IMR-90 (cell line): ENCODE measurements at regions not wholly inside any gene's neighbourhood (a gene's known extent, or its start where the extent isn't known, plus 50 kb on each side); places are given as distances from the start of the nearest gene placed in this dataset.

Experiments
- ATAC-seq: fragments of 200-7000 bp; cut with Tn5 transposase; 2 replicates; pipeline ENCODE4 v1.9.1; 2020; ENCODE audit warnings: low read depth, mild to moderate bottlenecking, moderate library complexity
- BruUV-seq: library from RNA; stranded (reverse); fragments of 400-500 nt; replicated peaks from 2 replicates; lab custom pipeline; 2021; lab: Mats Ljungman, UMichigan
- CTCF ChIA-PET: fragments of 300-600 bp; formaldehyde crosslinking; extraction: SDS; loops from one replicate; lab custom pipeline; 2021; ENCODE audit warnings: antibody characterized with exemption; lab: Yijun Ruan, JAX
- POLR2A ChIA-PET: fragments of 300-600 bp; sonication (Branson Sonifier 250); formaldehyde crosslinking; loops from one replicate; lab custom pipeline; 2022; ENCODE audit warnings: antibody characterized with exemption; ENCODE audit not compliant: unreplicated experiment; lab: Charles Lee
- DNase-seq: peaks from one replicate; pipeline ENCODE4 v3.0.0; 2013
- H2AFZ ChIP-seq: replicated peaks from 2 replicates; pipeline ENCODE3; 2013; ENCODE audit warnings: low read length, mild to moderate bottlenecking; ENCODE audit not compliant: poor library complexity
- H2AK5ac ChIP-seq: 2 replicates; pipeline ENCODE4 v1.6.1; 2013; ENCODE audit warnings: low read depth, low read length, inconsistent platforms
- H2AK9ac ChIP-seq: replicated peaks from 2 replicates; pipeline ENCODE3; 2013; ENCODE audit warnings: mild to moderate bottlenecking, low read depth, low read length, moderate library complexity; ENCODE audit not compliant: poor library complexity
- H2BK120ac ChIP-seq: 2 replicates; pipeline ENCODE4 v1.6.1; 2013; ENCODE audit warnings: low read depth, low read length, inconsistent platforms
- H2BK15ac ChIP-seq: 3 replicates; pipeline ENCODE4 v1.6.1; 2013; ENCODE audit warnings: low read depth, low read length, inconsistent platforms
- H2BK20ac ChIP-seq: 2 replicates; pipeline ENCODE4 v1.6.1; 2013; ENCODE audit warnings: low read depth, mild to moderate bottlenecking, inconsistent platforms, low read length, moderate library complexity
- H2BK5ac ChIP-seq: 2 replicates; pipeline ENCODE4 v1.6.1; 2013; ENCODE audit warnings: mild to moderate bottlenecking, low read depth, low read length, inconsistent platforms; ENCODE audit not compliant: poor library complexity, severe bottlenecking
- H3K14ac ChIP-seq: replicated peaks from 2 replicates; pipeline ENCODE4 v1.6.1; 2013; ENCODE audit warnings: low read depth, low read length, inconsistent platforms
- H3K18ac ChIP-seq: 2 replicates; pipeline ENCODE4 v1.6.1; 2013; ENCODE audit warnings: low read depth, low read length, control low read depth
- H3K23ac ChIP-seq: 2 replicates; pipeline ENCODE4 v1.6.1; 2013; ENCODE audit warnings: low read depth, low read length, inconsistent platforms
- H3K27ac ChIP-seq: 2 replicates; pipeline ENCODE4 v1.5.1; 2013; ENCODE audit warnings: mild to moderate bottlenecking, control low read depth, low read length; ENCODE audit not compliant: insufficient read depth
- H3K27me3 ChIP-seq: 2 replicates; pipeline ENCODE4 v1.6.1; 2013; ENCODE audit warnings: low read length; ENCODE audit not compliant: control insufficient read depth, insufficient read depth
- H3K36me3 ChIP-seq: 2 replicates; pipeline ENCODE4 v1.6.1; 2013; ENCODE audit warnings: low read length, mixed read lengths; ENCODE audit not compliant: control insufficient read depth, insufficient read depth
- H3K4ac ChIP-seq: 2 replicates; pipeline ENCODE4 v1.6.1; 2013; ENCODE audit warnings: low read depth, low read length, inconsistent platforms
- H3K4me1 ChIP-seq: 2 replicates; pipeline ENCODE4 v1.6.1; 2013; ENCODE audit warnings: low read length, mixed read lengths; ENCODE audit not compliant: control insufficient read depth, insufficient read depth
- H3K4me2 ChIP-seq: 2 replicates; pipeline ENCODE4 v1.6.1; 2013; ENCODE audit warnings: low read depth, mild to moderate bottlenecking, control low read depth, low read length, moderate library complexity
- H3K4me3 ChIP-seq: 2 replicates; pipeline ENCODE4 v1.5.1; 2013; ENCODE audit warnings: low read depth, mild to moderate bottlenecking, control low read depth, low read length, moderate library complexity; ENCODE audit not compliant: insufficient read depth
- H3K56ac ChIP-seq: 2 replicates; pipeline ENCODE4 v1.6.1; 2013; ENCODE audit warnings: low read length, inconsistent platforms; ENCODE audit not compliant: insufficient read depth; ENCODE audit errors: extremely low read depth
- H3K79me1 ChIP-seq, 2 experiments: 2 replicates each; pipeline ENCODE4 v1.6.1; 2013; ENCODE audit warnings: low read length in 2 of 2, inconsistent platforms in 1 of 2, low read depth in 1 of 2
- H3K9ac ChIP-seq: 2 replicates; pipeline ENCODE4 v1.6.1; 2013; ENCODE audit warnings: low read depth, low read length, control low read depth
- H3K9me1 ChIP-seq: 2 replicates; pipeline ENCODE4 v1.6.1; 2013; ENCODE audit warnings: low read length, inconsistent platforms; ENCODE audit not compliant: insufficient read depth
- H3K9me3 ChIP-seq: 2 replicates; pipeline ENCODE4 v1.6.1; 2013; ENCODE audit warnings: low read length; ENCODE audit not compliant: control insufficient read depth, insufficient read depth
- H4K20me1 ChIP-seq: 2 replicates; pipeline ENCODE4 v1.6.1; 2013; ENCODE audit warnings: low read length, inconsistent platforms; ENCODE audit not compliant: insufficient read depth
- H4K5ac ChIP-seq: 2 replicates; pipeline ENCODE4 v1.6.1; 2013; ENCODE audit warnings: mild to moderate bottlenecking, low read depth, low read length, control low read depth
- H4K8ac ChIP-seq, 2 experiments: 2 replicates each; pipeline ENCODE4 v1.6.1; 2013; ENCODE audit warnings: low read depth in 2 of 2, low read length in 2 of 2, control low read depth in 1 of 2, inconsistent platforms in 1 of 2
- H4K91ac ChIP-seq: 2 replicates; pipeline ENCODE4 v1.6.1; 2013; ENCODE audit warnings: low read depth, low read length, inconsistent platforms; ENCODE audit not compliant: insufficient read depth
- USF2 ChIP-seq: fragments of 150-350 bp; IDR thresholded peaks from 2 replicates; pipeline ENCODE4 v1.6.1; 2017; ENCODE audit warnings: mild to moderate bottlenecking, antibody characterized with exemption, low read length, low read depth
- WGBS, 2 experiments: methylation state at CpG; one replicate each; pipeline versions ENCODE4 v1.1.5 to v1.1.7; 2013; ENCODE audit warnings: missing lambda C conversion rate in 2 of 2; ENCODE audit not compliant: insufficient read length in 1 of 2; ENCODE audit errors: extremely low coverage in 2 of 2; 5-methylcytosine and 5-hydroxymethylcytosine counted together
- dilution Hi-C: fragments of 300-500 bp; cut with HindIII; formaldehyde crosslinking; loops from one replicate; pipeline ENCODE4 v1.14.3; 2018; ENCODE audit warnings: low sequenced_read_pairs; ENCODE audit not compliant: unreplicated experiment
- in situ Hi-C: fragments of 300-500 bp; cut with MboI; formaldehyde crosslinking; loops from 3 replicates; pipeline ENCODE4 v1.14.3; 2019; ENCODE audit warnings: low sequenced_read_pairs, inconsistent platforms, mixed read lengths
- intact Hi-C: fragments of 100-400 bp; cut with micrococcal nuclease; formaldehyde crosslinking; loops from 2 replicates; pipeline ENCODE4 v1.10.0; 2022

GRCh38 chr6:1068905-1069304, 243.0 kb upstream of the FOXQ1 start:
- no peaks in the 10 kb centered on the region for H3K36me3 ChIP-seq
- BruUV-seq, result no TSS peak
- H2AK5ac ChIP-seq, result peak overlapping the region; percentile 97
- H3K27me3 ChIP-seq, result no peaks in the 10 kb centered on the region; the same call in 1 of the 2 replicates
- H3K27ac ChIP-seq, result peak overlapping the region; percentile 20; the same call in 1 of the 2 replicates
- in situ Hi-C loops (no loop called here), dilution Hi-C loops (no loop called here), intact Hi-C loops (no loop called here)
- DNase-seq, result no peak
- peak overlapping the region; percentile 6 to 85; a peak in 1 of 4 replicates for H4K8ac ChIP-seq
- H3K9ac ChIP-seq, result no peak overlapping the region
- H4K91ac ChIP-seq, result peak overlapping the region; percentile 87
- H3K14ac ChIP-seq, result peak overlapping the region; percentile 58
- H3K56ac ChIP-seq, result no peak overlapping the region
- 80% methylated on average over 1 of the region's 7 CpGs; no CpG with 5 or more reads in 1 of the 2 experiments for WGBS, 2 experiments
- peak overlapping the region; percentile 95 for H3K4ac ChIP-seq
- H3K4me3 ChIP-seq, result no peak overlapping the region
- peak overlapping the region; percentile 92; the same call in 2 of the 3 replicates for H2BK15ac ChIP-seq
- no peak overlapping the region for H2AK9ac ChIP-seq
- ATAC-seq, result no peak
- ChIA-PET POLR2A (no interaction called here), CTCF (no interaction called here)
- peaks cover 5% of the 10 kb centered on the region for H3K9me1 ChIP-seq
- peak overlapping the region; percentile 80 for H2BK5ac ChIP-seq
- peak overlapping the region; percentile 92 for H2BK120ac ChIP-seq
- peak overlapping the region; percentile 60 for H4K5ac ChIP-seq
- H3K4me2 ChIP-seq, result no peak overlapping the region; the same call in 1 of the 2 replicates
- peak overlapping the region; percentile 46 for H2AFZ ChIP-seq
- no peaks in the 10 kb centered on the region for H3K9me3 ChIP-seq
- H2BK20ac ChIP-seq, result peak overlapping the region; percentile 58
- no peaks in the 10 kb centered on the region for H3K79me1 ChIP-seq
- H3K18ac ChIP-seq, result peak overlapping the region; percentile 32
- peaks cover 19% of the 10 kb centered on the region for H3K4me1 ChIP-seq
- peak overlapping the region; percentile 66 for H3K23ac ChIP-seq
- no peaks in the 10 kb centered on the region for H4K20me1 ChIP-seq
- TF ChIP-seq USF2, result no peak
